Umbilical cord (tissue), 1 donor: ENCODE measurements at regions not wholly inside any gene's neighbourhood (a gene's known extent, or its start where the extent isn't known, plus 50 kb on each side); places are given as distances from the start of the nearest gene placed in this dataset.
"Not testable (repeated sequence)": the region's sequence is repeated elsewhere in the genome, so short reads cannot be mapped to it uniquely, and the experiment has no call there.

Experiments used
- DNase-seq: peaks from one replicate; pipeline ENCODE4 v3.0.0-alpha.2; 2015; ENCODE audit warnings: low spot score

DNA sequence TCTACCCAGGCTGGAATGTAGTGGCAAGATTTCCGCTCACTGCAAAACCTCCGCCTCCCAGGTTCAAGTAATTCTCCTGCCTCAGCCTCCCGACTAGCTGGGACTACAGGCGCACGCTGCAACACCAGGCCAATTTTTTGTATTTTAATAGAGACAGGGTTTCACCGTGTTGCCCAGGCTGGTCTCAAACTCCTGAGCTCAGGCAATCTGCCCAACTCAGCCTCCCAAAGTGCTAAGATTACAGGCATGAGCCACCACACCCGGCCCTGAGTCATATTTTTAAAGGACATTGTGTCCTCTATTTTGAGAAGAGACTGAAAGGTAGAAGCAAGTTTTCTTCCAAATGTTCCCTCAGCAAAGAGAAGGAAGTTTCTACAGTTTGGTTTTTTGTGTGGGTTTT, 227.1 kb downstream of the KCTD12 start:
- not testable (repeated sequence) for DNase-seq

DNA sequence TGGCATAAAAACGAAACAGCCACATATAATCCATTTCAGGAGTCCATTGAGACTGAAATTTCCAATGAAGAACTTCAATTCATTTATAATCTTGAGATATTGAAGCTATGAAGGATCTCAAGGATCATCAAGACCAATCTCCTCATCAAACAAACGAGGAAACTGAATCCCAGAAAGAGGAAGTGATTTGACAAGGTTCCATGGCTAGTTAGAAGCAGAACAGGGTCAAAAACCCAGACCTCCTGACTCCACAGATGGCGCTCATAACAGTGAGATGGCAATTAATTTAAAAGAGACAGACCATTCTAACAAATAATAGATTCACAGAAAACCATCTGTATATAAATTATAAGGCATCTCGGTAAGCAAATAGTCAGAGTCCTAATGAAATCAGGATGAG, 229.7 kb downstream of the KCTD12 start:
- DNase-seq: no peak

DNA sequence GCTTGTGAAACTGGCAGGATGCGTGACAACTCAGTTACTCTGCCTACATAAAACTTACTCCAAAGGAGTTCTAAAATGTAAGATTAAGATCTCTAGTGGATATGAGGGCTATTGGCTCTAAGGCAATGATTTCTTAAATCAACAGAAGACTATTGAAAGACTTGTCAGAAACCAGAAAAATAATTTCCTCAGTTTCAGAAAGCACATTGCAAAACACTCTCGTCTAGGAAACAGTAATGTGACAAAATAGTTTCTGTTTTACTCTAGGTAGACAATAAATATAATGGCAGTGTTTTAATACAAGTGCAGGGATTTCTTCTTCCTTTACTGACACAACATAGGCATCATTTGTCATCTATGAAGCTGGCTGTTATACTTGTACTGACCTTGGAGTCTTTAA, 230.1 kb downstream of the KCTD12 start:
- no peak for DNase-seq

DNA sequence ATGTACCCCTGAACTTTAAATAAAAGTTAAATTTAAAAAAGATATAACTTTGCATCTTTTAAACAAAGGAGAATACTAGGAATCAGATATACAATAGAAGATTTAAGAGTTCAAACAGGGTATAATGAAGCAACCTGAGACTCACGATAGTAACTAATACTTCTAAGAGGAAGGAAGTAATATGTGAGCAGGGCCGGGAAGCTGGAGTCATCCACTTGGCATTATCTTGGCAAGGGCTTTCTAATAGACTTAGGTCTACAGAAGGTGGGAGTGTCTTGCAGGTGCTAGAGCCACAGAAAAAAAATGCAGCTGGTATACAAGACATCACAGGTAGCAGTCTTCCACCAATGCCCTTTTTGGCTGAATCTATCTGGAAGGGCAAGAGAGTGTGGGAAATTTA, 231.9 kb downstream of the KCTD12 start:
- DNase-seq: no peak

GRCh38 chr13:76651286-76651685, 234.9 kb downstream of the KCTD12 start:
- no peak for DNase-seq

DNA sequence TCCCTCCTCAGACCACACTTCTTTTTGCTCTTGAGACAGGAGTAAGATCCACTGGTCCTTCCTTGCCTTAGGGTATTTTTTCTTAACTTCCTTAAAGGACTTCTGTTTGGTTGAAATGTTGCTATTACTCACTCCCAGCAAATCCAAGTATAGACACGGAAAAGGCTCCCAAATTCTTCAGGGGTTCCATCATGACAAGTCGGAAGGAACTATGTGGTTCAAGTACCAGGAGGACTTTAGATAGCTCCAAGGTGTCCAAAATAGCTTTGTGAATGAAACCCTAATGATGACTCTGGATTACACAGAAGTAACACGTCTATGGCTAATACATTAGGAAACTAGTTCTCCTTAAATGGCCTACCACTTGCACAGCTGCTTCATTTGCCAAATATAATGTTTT, 238.7 kb downstream of the KCTD12 start:
- no peak for DNase-seq

DNA sequence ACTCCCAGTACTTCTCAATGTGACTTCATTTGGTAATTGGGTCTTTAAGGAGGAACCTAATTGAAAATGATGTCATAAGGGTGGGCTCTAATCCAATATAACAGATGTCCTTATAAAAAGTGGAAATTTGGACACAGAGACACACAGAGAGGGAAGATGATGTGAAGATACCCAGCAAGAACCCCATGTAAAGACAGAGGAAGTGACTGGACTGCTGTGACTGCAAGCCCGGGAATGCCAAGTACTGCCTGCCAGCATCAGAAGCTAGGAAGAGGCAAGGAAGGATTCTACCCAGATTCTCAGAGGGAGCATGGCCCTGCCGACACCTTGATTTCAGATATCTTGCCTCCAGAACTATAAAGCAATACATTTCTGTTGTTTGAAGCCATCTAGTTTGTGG, 239.3 kb downstream of the KCTD12 start:
- DNase-seq: no peak

DNA sequence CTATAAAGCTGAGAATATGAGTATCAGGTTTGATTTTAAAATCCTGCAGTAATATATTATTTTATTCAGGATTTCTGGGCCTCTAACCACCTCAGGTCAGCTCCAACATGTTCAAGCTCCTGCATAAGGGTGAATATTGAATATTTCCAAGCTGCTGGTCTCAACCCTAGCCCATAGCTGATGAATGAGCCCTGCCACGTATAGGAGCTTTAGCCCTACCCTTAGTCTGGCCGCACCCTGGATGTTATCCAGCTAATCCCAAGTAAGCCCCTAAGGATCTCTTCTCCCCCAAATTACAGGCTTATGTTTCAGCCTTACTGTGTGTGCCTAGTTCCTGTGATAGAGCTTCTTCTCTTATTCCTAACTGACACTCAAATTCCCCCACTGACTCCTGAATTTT, 240.6 kb downstream of the KCTD12 start:
- no peak for DNase-seq

DNA sequence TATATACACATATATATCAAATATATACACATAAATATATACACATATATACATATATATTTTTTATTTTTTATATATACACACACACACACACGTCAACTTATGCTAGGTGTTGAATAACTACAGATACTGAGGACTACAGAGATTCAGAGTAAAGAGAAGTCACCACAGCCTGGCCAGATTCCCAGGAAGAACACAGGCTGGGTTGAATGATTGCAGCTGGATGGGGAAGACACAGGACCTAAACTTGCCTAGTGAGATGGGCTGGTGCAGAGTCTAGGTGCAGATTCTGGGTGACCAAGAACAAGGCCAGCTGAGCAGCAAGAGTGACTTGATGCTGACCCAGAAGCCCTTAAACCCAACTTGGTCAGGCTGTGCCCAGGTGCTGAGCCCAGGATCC, 241.3 kb downstream of the KCTD12 start:
- DNase-seq: peak; percentile 37

DNA sequence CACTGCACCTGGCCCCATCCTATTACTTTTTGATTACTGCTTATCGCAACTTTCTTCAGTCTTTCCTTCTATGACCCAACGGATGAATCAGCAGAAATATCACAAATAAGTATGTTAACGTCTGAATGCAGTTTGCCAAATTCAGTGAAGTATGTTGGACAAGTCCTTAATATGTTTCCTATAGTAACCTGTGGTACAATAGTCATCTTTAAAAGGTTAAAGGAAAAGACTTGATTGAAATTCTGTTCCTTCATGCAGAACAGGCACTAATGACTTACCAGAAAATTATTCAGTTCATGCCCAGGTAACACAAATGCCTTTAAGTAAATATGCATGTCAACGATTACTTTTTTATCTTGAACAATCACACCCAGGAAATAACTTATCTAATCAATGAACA, 242.6 kb downstream of the KCTD12 start:
- DNase-seq: no peak

- DNase-seq: peak; percentile 75
Measured at GRCh38 chr13:76641056-76641455, 245.1 kb downstream of the KCTD12 start.

- no peak for DNase-seq
Measured at GRCh38 chr13:76638882-76639281, 247.3 kb downstream of the KCTD12 start.

DNA sequence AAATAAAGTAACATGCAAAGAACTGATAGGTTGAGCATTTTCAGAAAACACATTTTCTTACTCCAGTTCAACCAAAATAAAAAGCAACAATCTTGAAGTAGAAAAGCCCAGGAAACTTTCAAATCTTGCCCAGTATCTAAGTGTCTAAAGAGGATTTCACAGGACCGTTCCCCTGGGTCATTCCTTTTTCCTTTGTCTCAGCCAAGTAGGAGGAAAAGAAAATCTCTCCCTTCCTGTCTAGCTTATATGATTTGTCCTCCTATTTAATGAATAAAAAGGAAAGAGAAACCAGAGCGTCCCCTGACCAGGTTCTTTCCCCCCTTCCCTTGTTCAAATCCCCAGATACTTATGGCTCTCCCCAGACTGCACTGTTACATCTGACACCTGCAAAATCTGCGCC, 248.0 kb downstream of the KCTD12 start:
- DNase-seq: no peak

GRCh38 chr13:76637641-76638141, 248.5 kb downstream of the KCTD12 start:
- DNase-seq: peak; percentile 58

- no peak for DNase-seq
Measured at GRCh38 chr13:76636829-76637228, 249.4 kb downstream of the KCTD12 start.

DNA sequence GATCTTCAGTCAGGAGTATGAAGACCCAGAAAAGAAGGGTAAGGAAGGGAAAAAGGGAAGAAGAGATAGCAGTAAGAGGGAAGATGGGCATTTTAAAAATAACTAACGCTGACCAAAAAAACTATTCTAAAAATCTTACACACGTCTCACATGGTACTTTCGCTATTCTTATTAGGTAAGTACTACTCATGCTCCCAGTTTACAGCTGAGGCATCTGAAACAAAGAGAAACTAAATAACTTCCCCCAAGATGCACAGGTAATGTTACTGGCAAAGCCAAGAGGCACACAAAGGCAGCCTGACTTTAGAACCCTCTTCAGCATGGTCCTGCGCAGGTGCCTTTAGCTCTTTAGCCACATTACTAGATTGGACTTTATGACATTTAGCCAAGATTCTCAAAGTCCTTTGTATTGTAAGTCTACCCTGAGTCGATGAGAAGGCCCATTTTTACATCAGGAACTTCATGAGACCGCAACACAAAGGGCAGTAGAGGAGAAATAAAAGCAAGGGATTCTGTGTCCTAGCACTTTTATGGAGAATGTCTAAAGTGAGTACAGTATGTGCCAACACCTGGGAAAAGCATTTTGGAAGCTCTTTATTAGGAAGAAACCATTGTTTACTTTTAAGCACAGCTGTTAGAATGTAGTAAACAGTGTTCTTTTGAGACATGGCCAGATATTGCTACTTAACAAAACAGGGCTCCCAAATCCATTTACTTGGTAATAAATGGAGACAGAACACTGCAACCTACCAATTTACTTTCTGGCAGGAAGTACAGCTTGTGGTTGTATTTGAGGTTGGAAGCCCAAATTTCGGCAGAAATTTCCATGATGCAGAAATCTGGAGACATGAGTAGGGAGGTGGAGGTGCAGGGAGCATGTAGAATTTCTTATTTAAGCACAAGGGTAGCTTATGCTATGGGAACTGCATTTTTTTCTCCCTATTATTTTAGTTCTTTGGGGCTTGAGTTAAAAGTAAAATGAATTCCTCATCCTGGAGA, 250.7 kb downstream of the KCTD12 start:
- no peak for DNase-seq

- DNase-seq: no peak
Measured at GRCh38 chr13:76634431-76635191, 251.6 kb downstream of the KCTD12 start.

DNA sequence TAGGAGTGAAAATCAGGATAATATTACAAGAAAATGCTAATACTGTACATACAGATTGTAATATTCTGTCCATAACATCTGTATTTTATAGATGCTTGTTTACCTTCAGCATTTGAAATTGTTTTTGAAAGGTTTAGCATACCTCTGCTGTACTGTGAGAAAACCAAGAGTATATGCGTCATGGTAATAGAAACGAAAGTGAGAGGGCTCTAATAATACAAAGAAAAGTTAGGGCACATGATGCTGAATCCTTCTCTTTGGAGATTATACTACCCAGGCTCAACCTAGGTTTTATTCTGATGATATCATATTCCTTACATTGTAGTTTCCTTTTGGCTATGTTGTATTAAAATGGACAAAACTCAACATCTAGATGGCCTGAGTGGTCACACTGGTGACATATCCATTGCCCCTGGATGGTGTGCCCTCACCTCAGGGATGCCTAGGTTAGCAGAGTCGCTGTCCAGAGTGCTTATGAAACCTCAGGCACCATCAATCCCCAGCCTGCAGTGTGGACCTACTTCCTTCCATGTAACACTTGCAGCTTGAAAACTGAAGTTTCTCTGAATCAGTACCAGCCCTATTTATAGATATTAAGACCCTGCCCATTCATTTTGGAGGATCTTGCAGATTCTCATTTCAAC, 253.7 kb downstream of the KCTD12 start:
- no peak for DNase-seq

GRCh38 chr13:76630629-76631230, 255.5 kb downstream of the KCTD12 start:
- no peak for DNase-seq

GRCh38 chr13:76622315-76623040, 263.7 kb downstream of the KCTD12 start:
- peak; percentile 65 for DNase-seq

- no peak for DNase-seq
Measured at GRCh38 chr13:76621705-76622104, 264.5 kb downstream of the KCTD12 start.
